Activated CD4-positive, alpha-beta T cell treated with anti-CD3 and anti-CD28 coated beads, Interleukin-2, amount 50 U/mL, for 1 hour (primary cell): ENCODE measurements at regions not wholly inside any gene's neighbourhood (a gene's known extent, or its start where the extent isn't known, plus 50 kb on each side); places are given as distances from the start of the nearest gene placed in this dataset.

ENCODE experiments used
- DNase-seq: peaks from one replicate; pipeline ENCODE4 v3.0.0-alpha.2; 2020

- DNase-seq = no peak
Measured at GRCh38 chr13:107851670-107852069, 363.7 kb downstream of the LIG4 start.

DNA sequence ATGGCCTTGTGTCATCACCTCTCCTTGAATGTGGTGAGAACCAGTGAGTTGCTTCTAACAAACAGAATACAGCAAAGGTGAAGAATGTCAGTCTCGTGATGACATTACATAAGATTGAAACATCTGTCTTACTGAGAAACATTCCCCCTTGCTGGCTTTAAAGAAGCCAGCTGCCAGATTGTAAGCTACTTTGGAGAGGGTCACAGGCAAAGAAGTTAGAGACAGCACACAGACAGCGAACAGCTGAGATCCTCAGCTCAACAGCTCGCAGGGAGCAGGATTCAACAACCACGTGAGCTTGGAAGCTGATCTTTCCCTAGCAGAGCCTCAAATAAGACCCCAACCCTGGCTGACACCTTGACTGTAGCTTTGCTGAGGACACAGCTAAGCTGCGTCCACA lies 367.9 kb downstream of the LIG4 start:
- DNase-seq = no peak

GRCh38 chr13:107846642-107847041 lies 368.7 kb downstream of the LIG4 start:
- no peak for DNase-seq

DNA sequence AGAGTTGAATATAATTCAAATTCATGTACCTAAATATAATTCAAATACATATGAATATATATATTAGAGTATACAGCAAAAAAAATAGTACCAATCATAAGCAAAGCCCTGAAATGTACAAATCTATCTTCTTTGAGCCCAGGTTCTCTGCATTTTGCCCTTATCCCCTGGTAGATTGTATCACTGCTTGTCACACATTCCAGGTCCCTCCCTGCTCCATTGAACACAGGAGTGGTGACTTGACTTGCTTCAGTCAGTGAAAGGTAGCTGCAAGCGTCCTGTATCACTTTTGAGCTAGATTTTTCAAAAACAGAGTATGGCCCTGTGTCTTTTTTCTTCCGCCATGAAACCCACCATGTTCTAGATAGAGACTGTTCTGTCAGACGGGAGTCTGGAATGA lies 369.4 kb downstream of the LIG4 start:
- no peak for DNase-seq

GRCh38 chr13:107843681-107844080 lies 371.7 kb downstream of the LIG4 start:
- DNase-seq = no peak

DNA sequence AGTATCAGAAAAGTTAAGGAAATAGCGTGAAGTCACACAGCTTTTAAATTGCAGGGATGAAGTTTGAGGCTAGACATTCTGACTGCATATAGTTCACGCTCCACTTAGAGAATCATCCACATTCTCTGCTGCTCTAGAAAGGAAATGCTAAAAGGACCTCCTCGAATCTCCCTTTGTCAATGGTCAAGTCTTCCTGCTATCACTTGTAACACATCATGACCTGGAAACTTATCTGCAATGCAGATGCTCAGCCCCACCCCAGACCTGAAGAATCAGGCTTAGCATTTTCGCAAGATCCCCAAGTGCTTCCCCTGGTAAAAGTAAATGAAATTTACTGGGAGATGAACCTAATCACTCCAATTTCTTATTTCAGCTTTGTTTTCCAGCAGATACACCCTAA lies 372.1 kb downstream of the LIG4 start:
- DNase-seq = no peak

- no peak for DNase-seq
Measured at GRCh38 chr13:107842562-107843180, 372.7 kb downstream of the LIG4 start.

DNA sequence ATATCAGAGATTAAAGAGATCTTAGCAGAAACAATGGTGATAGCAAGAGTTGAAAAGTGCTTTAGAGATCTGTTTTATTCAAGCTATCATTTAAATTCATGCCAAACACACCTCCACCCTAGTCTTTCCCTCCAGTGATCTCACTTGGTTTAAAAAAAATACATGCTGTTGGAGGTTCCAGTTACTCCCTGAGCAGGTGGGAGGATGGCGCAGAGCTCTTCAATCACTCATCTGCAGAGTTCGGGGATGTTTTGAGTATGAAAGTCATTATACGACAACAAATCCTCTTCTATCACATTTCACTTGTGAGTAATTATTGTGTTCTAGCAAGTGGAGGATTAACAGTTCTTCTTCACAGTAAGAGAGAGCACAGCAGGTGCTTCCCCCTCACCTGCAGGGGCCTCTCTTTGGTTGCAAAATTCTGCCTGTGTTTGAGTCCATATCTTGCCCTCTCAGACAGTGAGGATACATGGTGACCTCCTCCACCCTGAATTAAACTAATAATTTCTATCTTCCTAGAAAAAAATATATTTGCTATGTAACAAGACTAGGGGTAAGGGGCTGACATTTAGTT lies 376.7 kb downstream of the LIG4 start:
- no peak for DNase-seq

DNA sequence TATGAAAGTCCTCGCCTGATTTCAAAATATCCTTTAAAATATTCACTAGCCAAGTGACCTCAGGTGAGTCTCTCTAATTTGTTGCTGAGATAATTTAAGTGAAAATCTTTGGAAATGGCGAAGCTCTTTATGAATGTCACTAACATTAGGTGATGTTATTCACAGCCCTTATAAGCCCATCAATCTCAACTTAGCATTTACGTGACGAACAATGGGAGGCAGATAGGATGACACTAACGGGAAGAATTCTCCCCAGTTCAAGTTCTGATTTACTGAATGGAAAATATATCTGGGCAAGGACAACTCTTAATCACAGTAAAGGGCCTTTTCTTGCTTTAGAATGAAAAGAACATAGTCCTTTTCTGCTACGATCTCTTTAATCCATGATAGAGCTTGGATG lies 378.7 kb downstream of the LIG4 start:
- no peak for DNase-seq

DNA sequence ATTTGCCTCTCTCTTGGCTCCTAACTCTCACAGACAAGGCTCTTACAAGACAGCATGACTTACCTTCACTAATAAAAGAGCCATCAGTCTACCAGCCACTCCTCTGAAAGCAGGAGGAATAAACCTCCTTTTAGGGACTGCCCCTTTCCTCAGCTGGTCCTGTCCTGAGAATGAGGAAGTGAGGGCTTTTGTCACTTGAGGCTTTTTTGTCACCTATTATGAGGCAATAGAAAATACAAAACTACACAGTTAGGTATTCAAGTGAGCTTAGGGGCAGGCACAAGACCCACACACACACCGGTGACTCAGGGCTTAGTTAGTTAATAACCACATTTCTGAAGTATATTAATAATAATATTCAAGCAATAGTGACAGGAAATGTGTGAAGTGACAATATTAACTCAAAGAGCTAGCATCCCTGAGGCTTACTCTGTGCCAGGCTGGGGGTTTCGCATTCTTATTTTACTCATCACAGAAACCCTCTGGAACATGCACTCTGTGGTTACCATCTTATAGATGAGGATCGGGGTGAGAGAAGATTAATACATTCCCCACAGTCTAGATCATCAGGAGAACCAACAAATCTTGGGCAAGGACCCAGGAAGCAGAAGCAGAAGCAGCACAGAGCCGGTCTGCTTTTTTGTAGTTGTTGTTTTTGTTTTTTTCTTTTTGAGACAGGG lies 379.9 kb downstream of the LIG4 start:
- no peak for DNase-seq

DNA sequence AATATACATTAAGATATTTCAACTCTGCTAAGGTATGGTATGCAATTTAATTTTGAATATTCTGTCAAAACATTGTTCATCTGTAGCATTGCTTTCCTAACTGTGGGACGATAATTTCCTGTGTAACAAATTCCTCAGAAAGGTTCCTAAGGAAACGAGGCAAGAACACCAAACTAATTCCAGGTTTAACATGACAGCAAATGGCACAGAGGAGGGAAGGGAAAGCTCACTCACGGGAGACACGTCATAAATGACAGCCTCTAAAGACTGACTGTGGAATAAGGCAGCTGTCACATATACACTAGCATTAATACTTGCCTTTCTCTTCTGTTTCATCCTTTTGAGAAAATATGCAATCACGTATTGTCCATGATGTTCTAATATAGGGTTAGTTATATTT lies 380.6 kb downstream of the LIG4 start:
- no peak for DNase-seq

DNA sequence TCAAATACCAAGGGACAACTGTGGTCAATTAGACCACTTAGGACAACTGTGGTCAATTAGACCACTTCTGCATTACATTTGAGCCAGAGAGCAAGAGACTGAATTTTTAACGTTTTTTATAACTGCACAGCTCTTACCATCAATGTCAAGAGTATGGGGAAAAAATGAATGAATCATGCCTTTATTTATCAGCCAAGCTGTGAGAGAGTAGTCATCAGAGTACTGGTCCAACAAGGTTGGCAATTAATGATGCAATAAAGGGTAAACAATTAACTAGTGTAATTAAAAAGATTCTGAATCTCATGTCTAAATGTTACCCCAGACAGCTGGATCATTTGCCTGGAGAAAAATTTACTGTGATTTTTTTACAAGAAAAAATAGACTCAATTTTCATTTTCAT lies 381.1 kb downstream of the LIG4 start:
- DNase-seq = no peak

- no peak for DNase-seq
Measured at GRCh38 chr13:107832500-107833100, 382.7 kb downstream of the LIG4 start.

DNA sequence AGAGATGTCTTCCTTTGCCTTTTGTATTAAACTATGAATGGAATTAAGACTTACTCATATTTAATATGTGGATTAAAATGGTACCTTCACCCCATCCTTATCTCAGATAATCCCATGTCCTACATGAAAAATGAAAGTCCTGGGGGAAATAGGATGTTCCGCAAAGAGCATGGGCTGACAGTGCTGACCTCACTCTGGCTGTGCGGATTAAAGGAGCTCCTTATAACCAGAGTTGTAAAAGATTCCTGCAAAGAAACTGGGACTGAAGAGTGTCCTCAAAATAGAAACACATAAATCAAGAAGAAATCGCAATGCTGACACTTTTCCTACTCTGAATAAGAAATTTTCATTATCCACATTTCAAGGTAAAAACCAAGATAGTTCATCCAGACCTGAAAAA lies 384.5 kb downstream of the LIG4 start:
- DNase-seq = no peak

DNA sequence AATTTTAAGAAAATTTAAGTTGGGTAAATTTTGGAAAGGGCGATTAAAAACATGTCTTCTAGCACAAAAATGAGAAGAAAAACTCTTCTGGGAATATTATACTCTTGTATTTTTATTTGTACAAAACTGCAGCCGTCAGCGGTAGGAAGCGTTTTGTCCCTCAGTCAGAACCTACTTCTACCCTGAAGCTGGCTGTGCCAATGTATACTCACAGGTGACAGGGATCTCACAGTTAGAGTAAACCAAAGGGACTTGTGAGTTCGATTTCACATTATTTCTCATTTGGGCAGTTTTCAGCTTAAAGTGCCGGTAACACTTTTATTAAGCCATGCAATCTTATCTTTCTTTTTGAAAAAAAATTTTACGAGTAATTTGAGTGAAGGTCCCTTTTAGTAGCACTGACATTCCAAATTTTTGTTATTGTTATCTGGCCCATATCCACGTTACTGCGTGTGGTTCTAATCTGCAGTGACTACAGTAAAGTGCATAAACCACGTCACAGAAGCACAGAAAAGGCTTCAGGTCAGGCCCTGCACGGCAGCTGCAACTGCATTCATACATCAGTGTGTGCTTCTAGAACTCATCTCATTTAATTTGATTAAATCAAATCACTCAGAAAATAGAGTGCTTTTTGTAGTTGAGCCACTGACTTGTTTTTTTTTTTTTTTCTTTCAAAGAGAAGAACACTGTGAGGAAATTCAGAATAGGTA lies 387.3 kb downstream of the LIG4 start:
- DNase-seq = no peak

DNA sequence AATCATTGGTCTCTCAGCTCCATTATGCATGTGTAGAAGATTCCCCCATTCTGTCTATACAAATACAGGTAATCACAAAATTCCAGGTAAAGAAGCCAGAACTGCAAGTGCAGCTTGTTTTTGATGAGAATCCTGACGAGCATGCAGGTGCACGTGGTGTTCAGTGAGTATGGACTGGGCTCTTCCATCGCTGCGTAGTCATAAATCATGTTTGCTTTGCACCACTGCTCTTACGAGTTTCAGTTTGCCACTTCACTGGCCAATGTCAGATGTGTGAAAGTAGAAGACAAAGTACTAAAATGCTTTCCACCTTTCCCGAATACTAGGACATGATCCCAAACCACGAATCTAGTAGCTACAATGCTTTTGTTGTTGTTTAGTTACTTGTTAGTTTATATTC lies 390.7 kb downstream of the LIG4 start:
- DNase-seq = no peak

- no peak for DNase-seq
Measured at GRCh38 chr13:107822006-107822405, 393.3 kb downstream of the LIG4 start.

- no peak for DNase-seq
Measured at GRCh38 chr13:107821492-107821891, 393.8 kb downstream of the LIG4 start.

GRCh38 chr13:107819071-107819470 lies 396.3 kb downstream of the LIG4 start:
- no peak for DNase-seq

DNA sequence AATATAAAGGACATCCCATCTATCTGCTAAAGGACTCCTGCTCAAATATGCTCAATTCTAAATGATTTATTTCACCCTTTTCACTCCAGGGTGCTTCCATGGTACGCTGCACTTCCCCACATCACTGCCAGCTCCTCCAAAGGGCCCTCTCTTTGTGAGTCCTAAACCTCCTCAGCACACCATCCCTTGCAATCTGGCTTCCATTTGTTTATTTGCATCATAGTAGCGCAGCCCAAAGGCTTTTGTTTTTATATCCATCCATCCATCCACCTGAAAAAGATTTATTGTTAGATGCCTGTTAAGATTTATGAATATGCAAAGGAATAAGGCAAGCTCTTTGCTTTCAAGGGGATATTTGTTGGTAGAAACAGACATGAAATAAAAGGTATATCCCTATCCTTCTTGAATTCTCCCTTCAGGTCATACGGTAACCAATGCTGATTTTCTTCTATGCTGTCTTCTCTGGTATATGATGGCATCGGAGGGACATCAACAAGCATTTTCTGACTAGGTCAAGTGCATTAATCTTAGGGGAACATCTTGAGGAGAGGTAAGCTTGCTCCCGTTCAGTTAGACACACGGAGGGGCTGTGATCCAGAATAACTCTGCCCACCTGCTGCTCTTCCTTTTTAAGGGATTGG lies 397.6 kb downstream of the LIG4 start:
- no peak for DNase-seq

GRCh38 chr13:107812014-107812412 lies 403.3 kb downstream of the LIG4 start:
- DNase-seq = no peak

GRCh38 chr13:107811233-107812013 lies 403.9 kb downstream of the LIG4 start:
- no peak for DNase-seq
